ENCODE measurements at regions not wholly inside any gene's neighbourhood (a gene's known extent, or its start where the extent isn't known, plus 50 kb on each side); places are given as distances from the start of the nearest gene placed in this dataset.
"Not testable (repeated sequence)": the region's sequence is repeated elsewhere in the genome, so short reads cannot be mapped to it uniquely, and the experiment has no call there.

DNA sequence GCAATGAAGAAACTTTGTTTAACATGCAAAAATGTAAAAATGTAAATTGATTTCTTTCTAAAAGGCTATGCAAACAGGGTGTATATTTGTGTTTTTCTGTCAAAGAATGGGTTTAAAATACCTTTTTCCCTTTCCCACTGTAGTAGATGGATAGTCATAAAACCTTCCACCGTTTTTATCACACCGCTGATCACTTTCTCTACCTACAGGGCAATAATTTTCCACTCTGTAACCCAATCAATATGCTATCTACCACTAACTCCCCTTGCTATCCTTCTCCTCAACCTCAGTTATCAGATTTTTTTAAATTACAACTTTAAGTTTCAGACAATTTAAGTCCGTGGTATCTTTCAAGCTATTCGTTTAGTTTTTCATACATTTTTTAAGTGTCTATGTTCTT, 91.4 kb upstream of the ARID1B start:
- H3K4me1 Mint-ChIP-seq = peaks cover 17 to 21% of the 10 kb centered on the region in 2 donors

DNA sequence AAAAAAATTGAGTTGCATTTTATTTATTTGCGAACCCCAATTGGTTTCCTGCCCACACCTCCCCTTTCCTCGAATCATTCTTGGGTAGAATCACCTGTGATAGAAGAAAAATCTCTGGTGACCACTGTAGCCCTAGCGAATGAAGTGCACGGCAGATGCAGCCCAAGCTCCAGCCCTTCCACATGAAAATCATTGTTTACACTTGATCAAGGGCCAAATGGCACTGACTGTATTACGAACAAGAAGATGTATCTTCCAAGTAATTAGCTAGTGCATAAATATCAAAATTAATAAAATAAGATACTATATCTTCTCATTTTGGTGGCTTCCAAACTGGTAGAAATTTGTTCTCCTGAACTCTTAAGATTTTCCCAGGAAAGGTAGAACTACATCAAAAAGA, 93.4 kb upstream of the ARID1B start:
- no peak for DNase-seq
- Mint-ChIP-seq H3K4me1 (peaks cover 17 to 21% of the 10 kb centered on the region in 2 donors), H3K27ac (no peak overlapping the region), H3K9me3 (no peaks in the 10 kb centered on the region), H3K27me3 (ENCODE audit: low read depth in 3 of 3) (peaks cover 11 to 22% (median 15%) of the 10 kb centered on the region in 3 donors), H3K36me3 (no peaks in the 10 kb centered on the region), H3K4me3 (no peak overlapping the region)

More for the DNA sequence above, 91.4 kb upstream of the ARID1B start:
- DNase-seq = no peak
- Mint-ChIP-seq H3K4me3 (peak overlapping the region; percentile 83 to 92 (median 88)), H3K27ac (peak overlapping the region in 5 of 6 donors; percentile 49 to 92 (median 86)), H3K9me3 (no peaks in the 10 kb centered on the region), H3K27me3 (ENCODE audit: low read depth in 3 of 3) (peaks cover 9 to 20% (median 11%) of the 10 kb centered on the region in 3 donors), H3K36me3 (no peaks in the 10 kb centered on the region)

DNA sequence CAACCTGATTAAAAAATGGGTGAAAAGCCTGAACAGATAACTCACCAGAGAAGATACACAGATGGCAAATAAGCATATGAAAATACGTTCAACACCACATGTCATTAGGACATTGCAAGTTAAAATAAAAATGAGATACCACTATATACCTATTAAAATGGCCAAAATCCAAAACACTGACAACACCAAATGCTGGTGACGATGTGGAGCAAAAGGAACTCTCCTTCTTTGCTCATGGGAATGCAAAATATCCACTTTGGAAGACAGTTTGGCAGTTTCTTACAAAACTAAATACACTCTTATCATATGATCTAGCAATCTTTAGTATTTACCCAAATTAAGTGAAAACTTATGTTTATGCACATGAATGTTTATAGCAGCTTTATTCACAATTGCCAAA, 100.5 kb upstream of the ARID1B start:
- Mint-ChIP-seq H3K4me1 (no peaks in the 10 kb centered on the region), H3K9me3 (peaks cover 2 to 14% (median 10%) of the 10 kb centered on the region in 6 donors), H3K36me3 (peaks cover 0 to 6% (median 0%) of the 10 kb centered on the region in 3 donors), H3K27ac (no peak overlapping the region), H3K4me3 (no peak overlapping the region), H3K27me3 (ENCODE audit: low read depth in 3 of 3) (peaks cover 2 to 14% (median 13%) of the 10 kb centered on the region in 3 donors)
- no peak for DNase-seq

DNA sequence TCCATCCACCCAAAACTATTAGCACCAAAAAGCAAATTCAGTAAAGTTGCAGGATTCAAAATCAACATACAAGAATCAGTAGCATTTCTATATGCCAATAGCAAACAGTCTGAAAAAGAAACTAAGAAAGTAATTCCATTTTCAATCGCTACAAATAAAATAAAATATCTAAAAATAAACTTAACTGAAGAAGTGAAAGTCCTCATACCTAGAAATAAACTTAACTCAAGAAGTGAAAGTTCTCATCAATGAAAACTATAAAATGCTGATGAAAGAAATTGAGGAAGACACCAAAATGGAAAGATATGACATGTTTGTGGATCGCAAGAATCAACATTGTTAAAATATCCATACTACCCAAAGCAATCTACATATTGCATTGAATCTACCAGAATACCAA, 103.0 kb upstream of the ARID1B start:
- H3K36me3 Mint-ChIP-seq = peaks cover 0 to 6% (median 0%) of the 10 kb centered on the region in 3 donors
- no peak overlapping the region for H3K27ac Mint-ChIP-seq
- no peak overlapping the region for H3K4me3 Mint-ChIP-seq
- peaks cover 5 to 14% (median 10%) of the 10 kb centered on the region in 6 donors for H3K9me3 Mint-ChIP-seq
- DNase-seq = no peak
- peaks cover 2 to 13% (median 11%) of the 10 kb centered on the region in 3 donors for H3K27me3 Mint-ChIP-seq (ENCODE audit: low read depth in 3 of 3)
- H3K4me1 Mint-ChIP-seq = no peaks in the 10 kb centered on the region

GRCh38 chr6:156670097-156670496, 107.1 kb upstream of the ARID1B start:
- H3K4me1 Mint-ChIP-seq, H3K36me3 Mint-ChIP-seq, H3K4me3 Mint-ChIP-seq, H3K27ac Mint-ChIP-seq, DNase-seq: not testable (repeated sequence)
- Mint-ChIP-seq H3K9me3 (peaks cover 7 to 14% (median 11%) of the 10 kb centered on the region in 6 donors), H3K27me3 (ENCODE audit: low read depth in 3 of 3) (peaks cover 7 to 14% (median 14%) of the 10 kb centered on the region in 3 donors)

DNA sequence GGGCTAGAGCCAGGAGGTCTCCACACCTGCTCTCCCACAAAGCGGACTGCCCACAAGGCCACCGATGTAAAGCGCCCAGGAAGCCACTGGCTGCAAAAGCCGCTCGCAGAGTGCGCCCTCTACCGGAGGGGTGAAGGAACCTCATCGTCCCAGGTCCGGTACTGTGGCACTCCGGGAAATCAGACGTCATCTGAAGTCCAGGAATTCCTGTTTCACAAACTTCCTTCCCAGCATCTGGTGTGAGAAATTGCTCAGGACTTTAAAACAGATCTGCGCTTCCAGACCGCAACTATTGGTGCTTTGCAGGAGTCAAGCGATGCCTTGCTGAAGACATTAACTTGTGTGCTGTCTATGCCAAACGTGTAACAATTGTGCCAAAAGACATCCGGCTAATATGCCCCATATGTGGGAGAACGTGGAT, 115.1 kb upstream of the ARID1B start:
- no peaks in the 10 kb centered on the region for H3K9me3 Mint-ChIP-seq
- H3K4me1 Mint-ChIP-seq = no peaks in the 10 kb centered on the region
- no peak overlapping the region for H3K4me3 Mint-ChIP-seq
- peak in 1 of 3 donors; percentile 1 for DNase-seq
- H3K36me3 Mint-ChIP-seq = no peaks in the 10 kb centered on the region
- H3K27ac Mint-ChIP-seq = no peak overlapping the region
- peaks cover 0 to 4% (median 3%) of the 10 kb centered on the region in 3 donors for H3K27me3 Mint-ChIP-seq (ENCODE audit: low read depth in 3 of 3)

DNA sequence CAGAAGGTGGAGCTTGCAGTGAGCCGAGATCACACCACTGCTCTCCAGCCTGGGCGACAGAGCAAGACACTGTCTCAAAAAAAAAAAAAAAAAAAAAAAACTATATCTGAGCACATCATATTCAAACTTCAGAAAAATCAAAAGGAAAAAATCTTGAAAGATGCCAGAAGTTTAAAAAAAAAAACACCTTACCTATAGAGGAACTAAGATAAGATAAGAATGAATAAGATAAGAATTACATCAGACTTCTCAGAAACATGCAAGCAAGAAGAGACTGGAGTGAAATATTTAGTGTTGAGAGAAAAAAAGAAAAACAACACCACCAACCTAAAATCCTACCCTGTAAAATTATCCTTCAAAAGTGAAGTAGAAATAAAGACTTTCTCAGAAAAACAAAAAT, 116.8 kb upstream of the ARID1B start:
- no peaks in the 10 kb centered on the region for H3K36me3 Mint-ChIP-seq
- no peak for DNase-seq
- no peaks in the 10 kb centered on the region for H3K4me1 Mint-ChIP-seq
- H3K27me3 Mint-ChIP-seq (ENCODE audit: low read depth in 3 of 3) = peaks cover 0 to 3% (median 2%) of the 10 kb centered on the region in 3 donors
- H3K9me3 Mint-ChIP-seq = no peaks in the 10 kb centered on the region
- no peak overlapping the region for H3K4me3 Mint-ChIP-seq
- H3K27ac Mint-ChIP-seq = no peak overlapping the region

- Mint-ChIP-seq H3K36me3 (no peaks in the 10 kb centered on the region), H3K4me1 (no peaks in the 10 kb centered on the region), H3K9me3 (no peaks in the 10 kb centered on the region), H3K27ac (peak overlapping the region in 1 of 6 donors; percentile 31), H3K27me3 (ENCODE audit: low read depth in 3 of 3) (peaks cover 0 to 3% (median 2%) of the 10 kb centered on the region in 3 donors), H3K4me3 (no peak overlapping the region)
- DNase-seq = no peak
Observed at GRCh38 chr6:156659822-156660198, 117.4 kb upstream of the ARID1B start.

GRCh38 chr6:156658966-156659821, 118.0 kb upstream of the ARID1B start:
- peaks cover 0 to 3% (median 2%) of the 10 kb centered on the region in 3 donors for H3K27me3 Mint-ChIP-seq (ENCODE audit: low read depth in 3 of 3)
- no peaks in the 10 kb centered on the region for H3K4me1 Mint-ChIP-seq
- H3K9me3 Mint-ChIP-seq = no peaks in the 10 kb centered on the region
- H3K27ac Mint-ChIP-seq = no peak overlapping the region
- no peak overlapping the region for H3K4me3 Mint-ChIP-seq
- no peak for DNase-seq
- H3K36me3 Mint-ChIP-seq = no peaks in the 10 kb centered on the region

- Mint-ChIP-seq H3K27ac (no peak overlapping the region), H3K4me3 (no peak overlapping the region), H3K9me3 (no peaks in the 10 kb centered on the region)
Observed at GRCh38 chr6:156658186-156658965, 118.8 kb upstream of the ARID1B start.

DNA sequence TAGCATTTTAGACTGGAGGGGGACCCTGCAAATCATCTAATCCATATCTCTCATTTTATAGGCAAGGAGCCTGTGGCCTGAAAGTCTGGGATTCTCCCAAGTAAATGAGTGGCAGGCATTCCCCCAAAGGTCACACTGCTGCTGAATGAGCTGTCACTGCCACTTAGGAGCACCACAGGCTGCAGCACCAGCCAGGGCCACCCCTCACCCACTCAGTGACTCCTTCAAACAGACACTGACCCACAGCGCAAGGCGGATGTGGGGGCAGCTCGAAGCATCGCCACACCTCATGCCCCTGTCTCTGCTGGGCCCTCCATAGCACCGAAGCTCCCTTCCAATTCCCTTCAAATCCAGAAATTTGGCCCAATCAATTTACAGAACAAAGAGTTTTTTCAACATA, 119.9 kb upstream of the ARID1B start:
- no peaks in the 10 kb centered on the region for H3K4me1 Mint-ChIP-seq
- no peaks in the 10 kb centered on the region for H3K9me3 Mint-ChIP-seq
- no peaks in the 10 kb centered on the region for H3K36me3 Mint-ChIP-seq

More at GRCh38 chr6:156658186-156658965, 118.8 kb upstream of the ARID1B start:
- DNase-seq = no peak
- H3K4me1 Mint-ChIP-seq = no peaks in the 10 kb centered on the region
- H3K36me3 Mint-ChIP-seq = no peaks in the 10 kb centered on the region
- H3K27me3 Mint-ChIP-seq (ENCODE audit: low read depth in 3 of 3) = peaks cover 0 to 3% (median 2%) of the 10 kb centered on the region in 3 donors

GRCh38 chr6:156654919-156655918, 122.0 kb upstream of the ARID1B start:
- no peak overlapping the region for H3K27ac Mint-ChIP-seq
- H3K4me3 Mint-ChIP-seq = no peak overlapping the region
- no peaks in the 10 kb centered on the region for H3K36me3 Mint-ChIP-seq
- H3K9me3 Mint-ChIP-seq = no peaks in the 10 kb centered on the region
- peaks cover 2 to 5% (median 2%) of the 10 kb centered on the region in 3 donors for H3K27me3 Mint-ChIP-seq (ENCODE audit: low read depth in 3 of 3)
- H3K4me1 Mint-ChIP-seq = no peaks in the 10 kb centered on the region
- DNase-seq = no peak

More for the DNA sequence above, 119.9 kb upstream of the ARID1B start:
- no peak overlapping the region for H3K4me3 Mint-ChIP-seq
- no peak for DNase-seq
- H3K27ac Mint-ChIP-seq = no peak overlapping the region
- peaks cover 0 to 5% (median 5%) of the 10 kb centered on the region in 3 donors for H3K27me3 Mint-ChIP-seq (ENCODE audit: low read depth in 3 of 3)

- no peak overlapping the region for H3K27ac Mint-ChIP-seq
- H3K9me3 Mint-ChIP-seq = no peaks in the 10 kb centered on the region
- no peak overlapping the region for H3K4me3 Mint-ChIP-seq
- H3K4me1 Mint-ChIP-seq = peaks cover 5 to 9% of the 10 kb centered on the region in 2 donors
- peaks cover 2 to 8% (median 4%) of the 10 kb centered on the region in 3 donors for H3K27me3 Mint-ChIP-seq (ENCODE audit: low read depth in 3 of 3)
- no peak for DNase-seq
- no peaks in the 10 kb centered on the region for H3K36me3 Mint-ChIP-seq
Observed at GRCh38 chr6:156652231-156652750, 124.9 kb upstream of the ARID1B start.
